HG03280 (cell line): ENCODE measurements at regions not wholly inside any gene's neighbourhood (a gene's known extent, or its start where the extent isn't known, plus 50 kb on each side); places are given as distances from the start of the nearest gene placed in this dataset.
A peak's percentile ranks its signal among the peaks of the same experiment; 100 is the strongest.

Source experiments
- ATAC-seq: cut with Tn5 transposase; IDR thresholded peaks from one replicate; pipeline ENCODE4 v1.9.1; 2021; ENCODE audit warnings: mild to moderate bottlenecking, moderate library complexity; ENCODE audit not compliant: unreplicated experiment

DNA sequence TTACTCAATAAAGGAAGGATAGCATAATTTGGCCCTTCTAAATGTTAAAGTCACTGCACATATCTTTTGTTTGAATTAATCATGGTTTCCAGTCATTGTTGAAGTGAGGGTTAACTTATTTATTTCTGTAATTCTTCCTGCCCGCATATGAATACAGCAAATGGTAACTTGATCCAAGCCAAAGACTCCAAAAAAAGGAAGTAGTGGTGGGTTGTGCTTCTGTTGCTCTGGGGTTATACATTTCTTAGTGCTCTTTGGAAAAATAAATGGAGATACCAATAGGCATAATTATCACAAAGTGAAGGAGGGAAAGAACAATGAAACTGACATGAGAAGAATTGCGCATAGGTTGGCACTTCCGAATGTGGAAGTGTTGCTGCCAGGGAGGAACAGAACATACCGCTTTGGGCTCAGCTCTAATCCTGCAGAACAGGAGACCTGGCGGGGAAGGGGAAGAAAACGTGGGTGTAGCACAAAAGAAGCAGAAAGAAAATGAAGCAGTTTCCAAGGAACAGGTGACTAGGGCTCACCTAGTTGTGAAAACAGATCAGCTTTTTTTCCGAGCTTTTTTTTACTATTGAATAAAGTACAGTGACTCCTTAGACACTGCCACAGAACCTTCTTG lies 69.7 kb upstream of the TAF11L2 start:
- ATAC-seq: no peak

DNA sequence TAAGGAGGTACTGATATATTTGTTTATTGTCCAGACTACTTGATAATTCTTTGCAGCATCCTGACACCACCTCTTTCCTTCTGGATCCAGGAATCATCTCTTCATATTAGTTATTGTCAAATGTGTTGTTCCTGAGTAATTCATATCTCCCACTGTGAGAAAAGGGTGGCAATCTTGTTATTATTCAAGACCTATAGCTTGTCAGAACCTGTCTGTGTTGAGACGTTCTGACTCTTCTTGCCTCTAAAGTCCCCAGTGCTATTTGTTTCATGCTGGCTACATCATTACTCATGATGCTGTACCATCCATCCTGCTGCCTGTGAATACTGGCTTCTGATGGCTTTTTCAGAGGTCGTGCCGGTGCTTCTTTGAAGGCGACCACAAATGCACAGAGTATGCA lies 68.7 kb upstream of the TAF11L2 start:
- no peak for ATAC-seq

DNA sequence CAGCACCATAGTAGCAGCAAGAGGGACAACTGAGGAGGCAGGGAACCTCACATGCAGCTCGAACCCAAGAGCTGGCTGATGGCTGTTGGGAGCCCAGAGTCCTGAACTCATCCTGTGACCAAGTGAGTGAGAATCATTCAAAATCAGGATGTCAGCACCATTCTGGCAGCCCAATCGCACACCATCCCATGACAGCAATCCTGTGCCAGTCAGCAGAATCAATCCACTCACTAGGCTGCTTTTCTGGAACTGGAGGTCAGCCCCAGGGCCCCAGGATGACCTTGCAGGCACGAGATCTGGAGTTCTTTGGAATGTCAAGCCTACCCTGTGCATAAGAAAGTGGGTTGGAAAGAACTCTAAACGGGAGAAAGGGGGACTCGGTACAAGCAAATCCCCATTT lies 67.8 kb upstream of the TAF11L2 start:
- ATAC-seq: no peak

DNA sequence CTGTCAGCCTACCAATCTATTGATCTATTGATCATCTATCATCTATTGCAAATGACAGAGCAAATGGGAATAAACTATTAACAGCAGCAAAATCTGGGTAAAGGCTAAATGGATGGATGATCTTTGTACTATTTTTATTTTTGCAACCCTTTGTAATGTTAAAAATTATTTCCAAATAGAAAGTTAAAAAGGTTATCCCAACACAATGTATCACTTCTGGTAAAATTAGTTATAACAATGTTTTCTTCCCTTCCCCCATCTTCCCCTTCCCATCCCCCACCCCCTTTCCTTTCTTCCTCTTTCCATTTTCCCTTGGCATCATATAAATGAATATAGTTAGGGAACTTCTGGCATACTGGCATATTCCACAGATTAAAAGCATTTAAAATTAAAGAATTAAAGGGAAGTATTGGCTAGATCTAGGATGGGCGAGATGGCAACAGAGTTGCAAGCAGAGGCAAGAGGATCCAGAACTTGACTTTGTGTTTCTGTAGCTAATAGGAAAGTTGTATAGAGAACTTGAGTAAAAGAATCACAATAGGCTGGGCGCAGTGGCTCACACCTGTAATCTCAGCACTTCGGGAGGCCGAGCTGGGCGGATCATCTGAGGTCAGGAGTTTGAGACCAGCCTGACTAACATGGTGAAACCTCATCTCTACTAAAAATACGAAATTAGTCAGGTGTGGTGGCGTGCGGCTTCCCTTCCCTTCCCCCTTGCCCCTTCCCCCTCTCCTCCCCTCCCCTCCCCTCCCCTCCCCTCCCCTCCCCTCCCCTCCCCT lies 66.6 kb upstream of the TAF11L2 start:
- no peak for ATAC-seq

DNA sequence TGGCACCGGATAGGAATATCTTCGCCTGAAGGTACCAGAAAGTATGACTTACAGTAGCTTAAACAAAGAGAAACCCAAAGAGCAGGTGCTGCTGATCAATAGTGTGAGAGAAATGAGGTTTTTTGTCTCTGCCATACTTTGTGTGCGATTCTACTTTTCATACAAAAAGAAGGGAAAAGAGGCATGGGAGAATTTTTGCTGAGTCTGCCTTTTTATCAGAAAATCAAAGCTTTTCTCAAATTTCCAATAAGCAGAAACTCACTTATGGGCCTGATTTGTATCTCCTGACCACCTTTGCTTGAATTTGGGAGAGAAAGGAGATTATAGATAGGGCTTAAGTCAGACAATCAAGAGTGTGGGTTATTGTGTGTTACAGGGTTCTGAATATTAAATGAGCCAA lies 65.5 kb upstream of the TAF11L2 start:
- no peak for ATAC-seq

DNA sequence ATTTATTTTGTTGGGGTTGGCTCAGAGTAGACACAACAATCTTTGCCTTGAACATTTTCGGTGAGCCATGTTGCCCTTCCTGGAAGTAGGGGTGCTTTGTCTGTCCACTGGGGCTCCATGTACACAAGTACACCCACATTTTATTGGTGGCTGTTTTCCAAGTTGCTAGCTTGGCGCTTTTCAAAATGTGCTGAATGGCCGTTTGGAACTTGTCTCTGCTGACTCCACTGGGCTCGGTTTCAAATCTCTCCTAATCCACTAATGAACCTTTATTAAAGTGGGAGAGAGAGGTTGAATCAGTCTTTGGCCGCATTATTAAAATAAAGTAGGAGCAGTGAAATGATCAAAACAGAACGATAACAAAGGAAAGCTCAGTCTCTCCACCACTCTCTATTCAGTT lies 64.6 kb upstream of the TAF11L2 start:
- ATAC-seq: no peak

DNA sequence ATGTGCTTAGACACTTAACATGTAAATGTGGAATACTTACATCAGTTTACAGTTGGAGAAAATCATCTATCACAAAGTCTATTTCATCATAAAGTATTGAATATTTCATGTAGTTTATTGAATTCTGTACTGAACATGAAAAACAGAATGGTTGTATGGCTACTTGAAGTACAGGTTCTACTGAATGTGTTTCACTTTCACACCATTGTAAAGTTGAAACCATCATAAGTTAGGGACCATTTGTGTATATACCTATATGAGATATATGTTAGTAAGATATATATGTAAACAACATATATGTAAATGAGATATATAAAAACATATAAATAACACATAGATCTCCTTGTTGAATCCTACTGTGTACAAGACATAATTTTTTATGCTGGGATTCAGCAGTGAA lies 63.0 kb upstream of the TAF11L2 start:
- peak; percentile 54 for ATAC-seq

DNA sequence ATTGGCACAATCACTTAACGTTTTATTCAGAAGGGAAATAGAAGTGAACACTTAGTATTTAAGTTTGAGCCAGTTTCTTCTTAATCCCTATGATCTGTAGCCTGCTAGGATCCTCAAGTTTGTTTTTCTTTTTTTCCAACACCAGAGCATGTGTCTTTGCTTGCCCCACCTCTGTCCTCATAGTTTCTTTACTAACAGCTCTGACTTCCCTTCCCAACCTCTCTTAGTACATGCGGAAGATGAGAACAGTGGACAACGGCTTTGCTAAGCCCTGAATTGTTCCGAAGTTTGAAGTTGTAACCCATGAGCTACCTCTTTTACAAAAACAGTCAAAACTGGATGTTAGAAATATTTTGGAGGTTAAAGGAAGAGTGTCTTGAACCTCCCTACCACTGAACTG lies 61.7 kb upstream of the TAF11L2 start:
- peak; percentile 40 for ATAC-seq

DNA sequence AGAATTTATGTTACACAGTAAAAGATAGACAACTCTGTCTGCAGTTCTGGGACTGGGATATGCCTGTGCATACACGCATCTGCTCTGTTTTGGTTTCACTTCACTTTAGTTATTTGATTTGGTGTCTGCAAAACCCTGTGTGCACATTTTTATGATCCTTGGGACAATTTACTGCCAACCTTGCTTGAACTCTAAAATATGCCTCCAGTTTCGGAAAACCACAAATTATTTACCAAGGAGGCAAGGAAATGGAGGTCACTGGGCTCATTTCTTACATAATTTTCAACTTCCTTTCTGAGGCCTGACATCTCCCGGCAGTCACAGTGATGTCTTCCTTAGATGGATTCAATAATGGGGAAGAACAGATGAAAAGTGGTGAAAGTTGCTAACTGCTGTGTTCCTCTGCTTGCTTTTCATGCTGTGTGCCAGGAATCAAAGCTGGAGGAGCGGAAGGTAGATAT lies 61.2 kb upstream of the TAF11L2 start:
- peak; percentile 75 for ATAC-seq

DNA sequence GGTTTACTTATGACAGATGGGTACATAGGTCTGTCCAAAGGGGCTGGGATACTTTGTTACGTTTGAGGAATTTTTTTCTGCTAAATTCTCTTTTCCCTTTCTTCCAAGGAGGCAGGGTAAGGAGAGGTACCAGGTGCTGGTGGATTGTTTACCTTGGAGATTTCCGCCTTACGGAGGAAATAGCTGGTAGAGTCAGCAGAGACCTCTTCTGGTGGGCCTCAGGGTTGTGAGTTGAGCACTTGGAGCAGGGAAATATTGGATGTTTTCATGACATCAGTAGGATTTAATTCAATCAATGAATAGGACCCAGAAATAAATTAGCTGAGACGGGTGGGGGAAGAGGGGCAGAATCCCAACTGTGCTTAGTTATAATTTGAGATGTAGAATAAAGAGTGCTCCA lies 60.0 kb upstream of the TAF11L2 start:
- no peak for ATAC-seq

DNA sequence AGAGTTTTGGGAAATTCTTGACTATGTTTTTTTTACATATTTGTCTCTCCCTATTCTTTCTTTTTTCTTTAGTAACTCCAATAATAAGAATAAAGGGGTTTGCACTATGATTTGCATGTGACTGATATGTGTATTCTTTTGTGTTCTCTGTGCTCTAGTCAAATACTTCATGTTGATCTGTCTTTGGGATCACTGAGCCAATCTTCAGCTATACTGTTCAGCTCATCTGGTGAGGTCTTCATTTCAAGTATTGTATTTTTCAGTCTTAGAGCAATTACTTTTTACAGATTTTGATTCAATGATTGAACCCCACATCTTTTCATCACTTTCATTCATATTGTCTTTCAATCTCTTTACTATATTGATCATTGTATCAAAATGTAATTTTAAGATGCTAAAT lies 58.1 kb upstream of the TAF11L2 start:
- no peak for ATAC-seq

DNA sequence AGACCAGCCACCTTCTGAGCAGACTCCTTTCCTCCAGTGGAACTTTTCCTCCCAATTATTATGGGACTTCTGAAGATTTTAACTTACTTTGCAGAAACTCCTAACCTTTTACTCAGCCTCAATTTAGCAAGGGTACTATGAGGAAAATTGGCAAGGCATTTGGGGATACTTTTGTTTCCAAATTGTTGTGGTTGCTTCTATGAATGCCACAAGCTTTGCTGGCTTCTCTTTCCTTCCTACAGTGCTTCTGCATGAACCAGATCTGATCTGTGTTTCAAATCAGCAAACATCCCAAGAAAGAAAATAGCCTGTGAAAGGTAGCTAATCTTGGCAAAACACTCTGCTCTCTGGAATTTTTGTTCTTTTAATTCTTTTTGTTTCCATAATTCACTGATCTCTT lies 57.3 kb upstream of the TAF11L2 start:
- no peak for ATAC-seq

DNA sequence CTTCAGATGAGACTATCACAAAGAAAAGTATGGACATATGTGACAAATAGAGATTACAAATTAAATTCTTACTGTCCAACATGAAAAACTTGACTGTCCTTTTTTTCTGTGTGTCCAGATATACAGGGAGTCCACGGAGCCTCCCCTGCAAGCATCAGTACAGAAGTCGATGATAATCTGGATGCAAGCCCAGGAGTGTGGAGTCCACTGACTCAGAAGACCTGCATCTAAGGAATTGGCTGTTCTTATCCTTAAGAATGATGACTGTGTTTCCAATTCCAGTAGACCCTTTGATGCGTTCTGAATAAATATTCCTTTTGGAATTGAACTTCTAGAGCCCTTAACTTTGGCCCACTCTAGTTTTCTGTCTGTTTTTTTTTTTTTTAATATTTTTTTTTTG lies 56.7 kb upstream of the TAF11L2 start:
- ATAC-seq: no peak

DNA sequence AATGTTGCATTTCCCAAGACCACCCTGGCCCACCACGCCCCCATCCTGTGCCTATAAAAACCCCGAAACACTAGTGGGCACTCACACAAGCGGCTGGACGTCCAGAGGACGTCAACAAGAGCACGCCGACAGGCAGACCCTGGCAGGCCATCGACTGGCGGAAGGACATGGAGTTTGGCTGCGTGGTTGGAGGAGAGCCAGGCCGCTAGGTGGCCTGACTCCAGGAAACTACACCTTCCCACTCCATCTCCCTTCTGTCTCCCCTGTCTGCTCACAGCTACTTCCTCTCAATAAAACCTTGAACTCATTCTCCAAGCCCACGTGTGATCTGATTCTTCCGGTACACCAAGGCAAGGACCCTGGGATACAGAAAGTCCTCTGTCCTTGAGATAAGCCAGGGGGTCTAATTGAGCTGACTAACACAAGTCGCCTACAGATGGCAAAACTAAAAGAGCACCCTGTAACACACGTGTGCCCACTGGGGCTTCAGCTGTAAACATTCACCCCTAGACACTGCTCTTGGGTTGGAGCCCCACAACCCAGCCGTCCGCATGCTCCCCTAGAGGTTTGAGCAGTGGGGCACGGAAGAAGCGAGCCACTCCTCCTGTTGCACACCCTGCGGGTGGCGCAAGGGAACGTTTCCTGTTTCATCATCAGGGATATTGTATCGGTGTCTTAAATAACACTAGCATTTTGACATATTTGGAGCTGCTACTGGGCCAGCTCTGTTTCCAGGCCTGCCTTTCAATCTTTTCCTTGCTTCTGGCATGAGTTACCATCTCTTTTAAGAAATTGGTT lies 54.5 kb upstream of the TAF11L2 start:
- no peak for ATAC-seq

DNA sequence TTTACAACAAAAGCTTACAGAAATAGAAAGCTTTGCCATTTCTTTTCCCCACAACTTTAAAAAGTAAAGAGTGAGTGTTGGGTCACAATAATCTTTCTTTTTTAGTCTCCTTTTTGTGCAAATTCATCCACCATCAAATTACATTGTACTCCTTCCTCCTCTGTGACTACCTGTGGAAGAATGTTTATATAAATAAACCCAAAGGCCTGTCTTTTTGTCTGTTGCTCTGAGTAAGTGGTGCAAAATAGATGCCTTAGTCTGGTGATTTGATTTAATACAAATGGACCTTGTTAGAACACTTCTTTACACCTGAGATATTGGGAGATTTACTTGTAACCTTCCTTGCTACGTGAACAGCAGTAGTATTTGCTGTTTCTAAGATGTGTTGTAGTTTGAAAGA lies 53.5 kb upstream of the TAF11L2 start:
- ATAC-seq: no peak

DNA sequence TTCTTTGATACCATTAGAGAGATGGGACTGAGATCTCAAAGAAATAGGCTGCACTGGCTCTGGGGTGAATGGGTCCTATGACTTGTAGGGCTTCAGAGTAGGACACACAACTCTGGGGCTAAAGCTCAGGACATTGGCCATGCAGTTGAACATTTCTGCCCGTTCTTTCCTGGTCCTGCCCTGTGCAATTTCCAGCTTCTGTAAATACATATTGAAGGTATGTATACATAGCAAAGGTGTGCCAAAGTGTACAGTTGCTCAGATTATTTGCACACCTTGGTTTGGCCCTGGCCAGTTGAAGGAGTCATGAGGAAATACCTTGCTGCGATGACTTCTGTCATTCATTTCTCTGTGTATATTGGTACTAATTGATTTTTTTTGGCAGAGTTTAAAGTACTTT lies 52.8 kb upstream of the TAF11L2 start:
- ATAC-seq: no peak
